OCI-LY3 (cell line): ENCODE measurements at regions not wholly inside any gene's neighbourhood (a gene's known extent, or its start where the extent isn't known, plus 50 kb on each side); places are given as distances from the start of the nearest gene placed in this dataset.

Experiments used
- H2AFZ ChIP-seq: fragments of 200-600, 300-600 bp; shearing (Covaris generic); 2 replicates; pipeline ENCODE4 v1.6.0; 2014; ENCODE audit warnings: antibody characterized with exemption, low read depth, low read length
- H3K27ac ChIP-seq: fragments of 200-600, 300-600 bp; sonication (generic); 2 replicates; pipeline ENCODE4 v1.5.1; 2014; ENCODE audit warnings: mild to moderate bottlenecking, low read length, moderate library complexity, mixed read lengths
- H3K27me3 ChIP-seq: fragments of 200-600, 300-600 bp; sonication (generic); 2 replicates; pipeline ENCODE4 v1.6.1; 2014; ENCODE audit warnings: low read depth, low read length, mixed read lengths
- H3K36me3 ChIP-seq: fragments of 200-600, 300-600 bp; sonication (generic); replicated peaks from 2 replicates; pipeline ENCODE3; 2014; ENCODE audit warnings: low read depth, low read length, mixed read lengths
- H3K4me1 ChIP-seq: fragments of 300-600, 200-600 bp; sonication (generic); 2 replicates; pipeline ENCODE4 v1.6.1; 2014; ENCODE audit warnings: low read length, mixed read lengths
- H3K4me2 ChIP-seq: fragments of 200-600, 300-600 bp; sonication (generic); 2 replicates; pipeline ENCODE4 v1.6.1; 2014; ENCODE audit warnings: low read length, mixed read lengths
- H3K4me3 ChIP-seq: fragments of 300-600, 200-600 bp; sonication (generic); 2 replicates; pipeline ENCODE4 v1.5.1; 2014; ENCODE audit warnings: antibody characterized with exemption, mild to moderate bottlenecking, low read length, moderate library complexity
- H3K79me2 ChIP-seq: fragments of 300-600, 200-600 bp; shearing (Covaris generic); 2 replicates; pipeline ENCODE4 v1.6.1; 2014; ENCODE audit warnings: mild to moderate bottlenecking, low read length, mixed read lengths
- H3K9ac ChIP-seq: fragments of 300-600, 200-600 bp; shearing (Covaris generic); 2 replicates; pipeline ENCODE4 v1.6.0; 2014; ENCODE audit warnings: mild to moderate bottlenecking, low read length, moderate library complexity
- H3K9me3 ChIP-seq: fragments of 200-600, 300-600 bp; shearing (Covaris generic); 2 replicates; pipeline ENCODE4 v1.6.1; 2014; ENCODE audit warnings: low read length, mixed read lengths; ENCODE audit not compliant: insufficient read depth
- H4K20me1 ChIP-seq: fragments of 200-600, 300-600 bp; sonication (generic); 2 replicates; pipeline ENCODE4 v1.6.1; 2016; ENCODE audit warnings: low read length, mixed read lengths; ENCODE audit not compliant: insufficient read depth
- CTCF ChIP-seq: fragments of 200-600, 300-600 bp; sonication (generic); IDR thresholded peaks from 2 replicates; pipeline ENCODE4 v1.5.1; 2014; ENCODE audit warnings: antibody characterized with exemption, low read length, low read depth
- EZH2phosphoT487 ChIP-seq: fragments of 200-600 bp; shearing (Covaris generic); IDR thresholded peaks from 2 replicates; pipeline ENCODE4 v1.6.1; 2018; ENCODE audit warnings: antibody characterized with exemption, mixed run types, low read depth

GRCh38 chr3:78201091-78201490 lies 1161.2 kb downstream of the ROBO2 start:
- Histone ChIP-seq H3K27ac (no peak overlapping the region), H3K27me3 (no peaks in the 10 kb centered on the region)
- TF ChIP-seq CTCF (no peak), EZH2phosphoT487 (no peak)

GRCh38 chr3:78204977-78205376 lies 1165.1 kb downstream of the ROBO2 start:
- Histone ChIP-seq H3K4me1 (peaks cover 7% of the 10 kb centered on the region), H3K9ac (no peak overlapping the region)

More at GRCh38 chr3:78201091-78201490, 1161.2 kb downstream of the ROBO2 start:
- Histone ChIP-seq H3K9ac (no peak overlapping the region), H3K4me1 (peaks cover 7% of the 10 kb centered on the region), H4K20me1 (no peaks in the 10 kb centered on the region), H3K4me3 (no peak overlapping the region), H3K9me3 (no peaks in the 10 kb centered on the region), H2AFZ (no peak overlapping the region), H3K4me2 (no peak overlapping the region), H3K36me3 (no peaks in the 10 kb centered on the region), H3K79me2 (no peaks in the 10 kb centered on the region)

GRCh38 chr3:78221300-78221699 lies 1181.4 kb downstream of the ROBO2 start:
- Histone ChIP-seq H3K9me3 (no peaks in the 10 kb centered on the region), H2AFZ (no peak overlapping the region), H3K4me3 (no peak overlapping the region), H3K27me3 (no peaks in the 10 kb centered on the region), H3K4me1 (no peaks in the 10 kb centered on the region), H3K36me3 (no peaks in the 10 kb centered on the region), H3K79me2 (no peaks in the 10 kb centered on the region), H3K4me2 (no peak overlapping the region), H3K27ac (no peak overlapping the region), H3K9ac (no peak overlapping the region), H4K20me1 (no peaks in the 10 kb centered on the region)
- TF ChIP-seq CTCF (peak; percentile 42), EZH2phosphoT487 (no peak)

More at GRCh38 chr3:78204977-78205376, 1165.1 kb downstream of the ROBO2 start:
- Histone ChIP-seq H3K79me2 (no peaks in the 10 kb centered on the region), H3K4me2 (no peak overlapping the region), H3K27me3 (no peaks in the 10 kb centered on the region), H3K36me3 (no peaks in the 10 kb centered on the region), H4K20me1 (no peaks in the 10 kb centered on the region), H3K27ac (no peak overlapping the region), H3K4me3 (no peak overlapping the region), H2AFZ (no peak overlapping the region), H3K9me3 (no peaks in the 10 kb centered on the region)
- peak; percentile 42 for TF ChIP-seq CTCF
- no peak for TF ChIP-seq EZH2phosphoT487

GRCh38 chr3:78221796-78222195 lies 1181.9 kb downstream of the ROBO2 start:
- H3K4me2 ChIP-seq = no peak overlapping the region
- H4K20me1 ChIP-seq = no peaks in the 10 kb centered on the region
- no peaks in the 10 kb centered on the region for H3K27me3 ChIP-seq
- H3K4me3 ChIP-seq = no peak overlapping the region
- TF ChIP-seq EZH2phosphoT487 = no peak
- no peak for TF ChIP-seq CTCF
- no peaks in the 10 kb centered on the region for H3K9me3 ChIP-seq
- H3K27ac ChIP-seq = no peak overlapping the region
- no peak overlapping the region for H2AFZ ChIP-seq
- H3K4me1 ChIP-seq = no peaks in the 10 kb centered on the region
- H3K9ac ChIP-seq = no peak overlapping the region
- H3K79me2 ChIP-seq = no peaks in the 10 kb centered on the region
- H3K36me3 ChIP-seq = no peaks in the 10 kb centered on the region
